Bronchial epithelial cell (primary cell): ENCODE measurements at regions not wholly inside any gene's neighbourhood (a gene's known extent, or its start where the extent isn't known, plus 50 kb on each side); places are given as distances from the start of the nearest gene placed in this dataset.

Experiments
- DNase-seq: peaks from one replicate; pipeline ENCODE4 v3.0.0-alpha.2; 2010; ENCODE audit warnings: low read depth
- FAIRE-seq: peaks from 2 replicates; lab custom pipeline; 2011; peaks lifted over from hg19 to GRCh38; lab: Jason Lieb, UNC
- H3K27me3 ChIP-seq: 2 replicates; pipeline ENCODE4 v1.5.1; 2011; ENCODE audit warnings: low read length; ENCODE audit not compliant: control insufficient read depth, insufficient read depth
- H3K36me3 ChIP-seq: 2 replicates; pipeline ENCODE4 v1.5.1; 2011; ENCODE audit warnings: low read length; ENCODE audit not compliant: control insufficient read depth, insufficient read depth
- H3K4me3 ChIP-seq: 2 replicates; pipeline ENCODE4 v1.5.1; 2011; ENCODE audit warnings: mild to moderate bottlenecking, low read depth, low read length, control low read depth
- CTCF ChIP-seq: IDR thresholded peaks from 2 replicates; pipeline ENCODE4 v1.5.1; 2011; ENCODE audit warnings: mild to moderate bottlenecking, moderate library complexity, low read length, control low read depth, inconsistent platforms; ENCODE audit not compliant: insufficient read depth, severe bottlenecking

- TF ChIP-seq CTCF = no peak
- DNase-seq = peak; percentile 9
- no peak for FAIRE-seq
- H3K4me3 ChIP-seq = no peak overlapping the region
- H3K27me3 ChIP-seq = no peaks in the 10 kb centered on the region
- no peaks in the 10 kb centered on the region for H3K36me3 ChIP-seq
Measured at GRCh38 chr9:16184964-16185646, 632.3 kb downstream of the CCDC171 start.

GRCh38 chr9:16191191-16191590 is 638.3 kb downstream of the CCDC171 start:
- Histone ChIP-seq H3K4me3 (no peak overlapping the region), H3K36me3 (no peaks in the 10 kb centered on the region), H3K27me3 (no peaks in the 10 kb centered on the region)
- TF ChIP-seq CTCF = no peak
- FAIRE-seq = no peak
- no peak for DNase-seq

DNA sequence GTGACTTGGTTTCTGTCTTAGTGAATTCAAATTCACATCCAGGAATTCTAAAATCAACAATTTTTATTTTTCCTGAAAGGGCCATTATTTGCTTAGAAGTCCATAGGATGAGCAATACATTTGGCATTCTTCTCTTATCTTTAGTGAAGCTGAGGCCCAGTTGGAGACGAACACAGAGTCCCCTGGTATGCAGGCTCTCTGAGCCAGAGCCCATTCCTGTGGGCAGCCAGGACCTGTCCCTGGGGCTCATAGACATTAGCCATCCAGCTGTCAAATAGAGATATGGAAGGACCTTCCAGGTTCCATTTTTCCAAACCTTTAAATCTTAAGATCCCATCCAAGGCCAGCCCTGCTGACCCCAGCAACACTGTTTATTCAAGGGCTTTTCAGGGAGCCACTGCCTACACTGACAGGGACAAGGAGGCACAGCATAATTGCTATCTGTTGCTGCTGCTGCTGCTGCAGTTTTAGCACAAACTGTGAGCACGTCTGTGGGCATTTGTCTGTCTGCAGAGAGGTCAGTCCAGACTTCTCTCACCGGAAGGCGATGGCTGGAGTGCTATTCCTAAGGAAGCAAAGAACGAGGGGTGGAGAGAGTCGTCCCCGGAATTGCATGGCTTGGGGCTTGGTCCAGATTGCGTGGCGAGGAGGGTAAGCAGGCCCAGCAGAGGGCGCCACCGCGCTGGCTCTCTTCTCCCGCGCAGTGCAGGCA is 639.0 kb downstream of the CCDC171 start:
- Histone ChIP-seq H3K36me3 (no peaks in the 10 kb centered on the region), H3K4me3 (no peak overlapping the region), H3K27me3 (no peaks in the 10 kb centered on the region)
- peak; percentile 97 for TF ChIP-seq CTCF
- FAIRE-seq (no peak), DNase-seq (peak; percentile 35)

DNA sequence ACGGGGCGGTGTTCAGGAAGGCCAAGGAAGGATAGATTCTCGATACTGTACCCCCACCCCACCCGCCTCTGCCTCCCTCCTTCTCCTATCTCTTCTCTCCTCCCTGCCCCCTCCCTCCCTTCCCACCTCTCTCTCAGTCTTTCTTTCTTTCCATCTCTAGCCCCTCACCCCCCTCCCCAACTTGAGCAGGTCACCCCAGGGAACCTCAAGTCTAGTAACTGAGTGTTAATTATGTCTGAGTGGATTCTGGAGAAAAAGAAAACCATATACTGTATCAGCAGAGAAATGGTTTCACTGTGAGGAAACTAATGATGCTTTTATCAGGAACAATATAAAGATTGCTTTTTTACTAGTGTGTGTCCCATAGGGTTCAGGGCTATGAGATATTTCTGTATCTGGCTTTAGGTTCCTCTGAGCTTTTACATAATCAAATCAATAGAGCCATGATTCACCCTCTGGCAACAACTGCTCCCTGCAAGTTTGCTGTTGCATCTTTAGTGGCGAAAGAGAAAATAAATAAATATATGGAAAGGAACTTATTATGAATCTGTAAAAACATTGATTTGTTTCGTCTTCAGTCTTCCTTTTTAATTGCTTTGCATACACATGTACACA is 639.7 kb downstream of the CCDC171 start:
- FAIRE-seq = no peak
- H3K36me3 ChIP-seq = no peaks in the 10 kb centered on the region
- no peak for TF ChIP-seq CTCF

DNA sequence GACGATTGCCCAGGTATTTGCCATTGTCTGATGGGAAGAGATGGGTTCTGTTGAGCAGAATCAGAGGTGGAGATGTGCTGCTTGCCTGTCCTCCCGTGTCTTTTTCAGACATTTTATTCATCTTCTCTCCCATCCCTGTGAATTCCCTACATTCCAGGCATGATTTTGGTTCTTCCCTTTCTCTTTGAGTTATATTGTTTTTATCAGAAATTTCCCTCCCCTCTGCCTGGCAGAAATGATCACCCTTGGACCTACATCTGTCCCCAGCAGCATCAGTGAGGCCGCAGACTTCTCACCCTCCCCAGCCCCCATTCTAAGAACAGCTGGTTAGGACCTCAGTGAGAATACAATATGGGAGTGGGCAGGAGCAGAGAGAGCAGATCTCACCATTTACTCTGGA is 640.2 kb downstream of the CCDC171 start:
- Histone ChIP-seq H3K27me3 (no peaks in the 10 kb centered on the region), H3K36me3 (no peaks in the 10 kb centered on the region), H3K4me3 (no peak overlapping the region)
- DNase-seq = no peak
- TF ChIP-seq CTCF = no peak
- no peak for FAIRE-seq

More for the DNA sequence above, 639.7 kb downstream of the CCDC171 start:
- H3K27me3 ChIP-seq = no peaks in the 10 kb centered on the region
- no peak for DNase-seq
- no peak overlapping the region for H3K4me3 ChIP-seq
